SK-N-SH treated with all-trans-retinoic acid at 6 μM for 48 hours (cell line): ENCODE measurements at regions not wholly inside any gene's neighbourhood (a gene's known extent, or its start where the extent isn't known, plus 50 kb on each side); places are given as distances from the start of the nearest gene placed in this dataset.

Experiments
- ATAC-seq: fragments of 200-7000 bp; cut with Tn5 transposase; 3 replicates; pipeline ENCODE4 v1.9.1; 2020; ENCODE audit warnings: mild to moderate bottlenecking, moderate library complexity
- BACH2 ChIP-seq: fragments of 250-450 bp; sonication (Bioruptor Pico); IDR thresholded peaks from 2 replicates; pipeline ENCODE4 v1.9.0; 2021; ENCODE audit warnings: mild to moderate bottlenecking, borderline replicate concordance
- CSRNP3 ChIP-seq: fragments of 250-450 bp; sonication (Bioruptor Pico); IDR thresholded peaks from 2 replicates; pipeline ENCODE4 v1.5.1; 2021; ENCODE audit warnings: mild to moderate bottlenecking, moderate library complexity
- ESRRG ChIP-seq: fragments of 250-450 bp; sonication (Bioruptor Pico); IDR thresholded peaks from 2 replicates; pipeline ENCODE4 v1.6.1; 2021; ENCODE audit warnings: mild to moderate bottlenecking
- GLIS3 ChIP-seq: fragments of 250-450 bp; sonication (Bioruptor Pico); IDR thresholded peaks from 2 replicates; pipeline ENCODE4 v1.5.0; 2020; ENCODE audit warnings: mild to moderate bottlenecking, moderate library complexity
- PATZ1 ChIP-seq: fragments of 250-450 bp; sonication (Bioruptor Pico); IDR thresholded peaks from 2 replicates; pipeline ENCODE4 v1.8.0; 2020; ENCODE audit warnings: mild to moderate bottlenecking, moderate library complexity, borderline replicate concordance
- POU6F1 ChIP-seq: fragments of 250-450 bp; sonication (Bioruptor Pico); IDR thresholded peaks from 2 replicates; pipeline ENCODE4 v1.8.0; 2021; ENCODE audit warnings: low read depth, mild to moderate bottlenecking, moderate library complexity, borderline replicate concordance
- PPARA ChIP-seq: fragments of 250-450 bp; sonication (Bioruptor Pico); IDR thresholded peaks from 2 replicates; pipeline ENCODE4 v1.5.0; 2020; ENCODE audit warnings: mild to moderate bottlenecking, borderline replicate concordance
- RARB ChIP-seq: fragments of 250-450 bp; sonication (Bioruptor Pico); IDR thresholded peaks from 2 replicates; pipeline ENCODE4 v1.8.0; 2021; ENCODE audit warnings: mild to moderate bottlenecking, moderate library complexity
- SNAI2 ChIP-seq: fragments of 250-450 bp; sonication (Bioruptor Pico); IDR thresholded peaks from 2 replicates; pipeline ENCODE4 v1.5.0; 2020; ENCODE audit warnings: mild to moderate bottlenecking, moderate library complexity
- TCF4 ChIP-seq: fragments of 250-450 bp; sonication (Bioruptor Pico); IDR thresholded peaks from 2 replicates; pipeline ENCODE4 v1.8.0; 2021; ENCODE audit warnings: mild to moderate bottlenecking, moderate library complexity, borderline replicate concordance
- TOX ChIP-seq: fragments of 250-450 bp; sonication (Bioruptor Pico); IDR thresholded peaks from 2 replicates; pipeline ENCODE4 v1.8.0; 2021; ENCODE audit warnings: mild to moderate bottlenecking, moderate library complexity, borderline replicate concordance
- TSHZ2 ChIP-seq: fragments of 250-450 bp; sonication (Bioruptor Pico); IDR thresholded peaks from 2 replicates; pipeline ENCODE4 v1.5.0; 2020; ENCODE audit warnings: mild to moderate bottlenecking, moderate library complexity
- ZFP30 ChIP-seq: fragments of 450-650 bp; formaldehyde crosslinking; IDR thresholded peaks from 2 replicates; pipeline ENCODE4 v1.5.0; 2022; ENCODE audit warnings: mild to moderate bottlenecking, moderate library complexity
- ZNF565 ChIP-seq: fragments of 450-650 bp; formaldehyde crosslinking; conservative IDR thresholded peaks from 2 replicates; pipeline ENCODE4 v1.5.0; 2020; ENCODE audit warnings: low read depth, mild to moderate bottlenecking, moderate library complexity
- ZNF8 ChIP-seq: fragments of 450-650 bp; formaldehyde crosslinking; IDR thresholded peaks from 2 replicates; pipeline ENCODE4 v1.5.0; 2020; ENCODE audit warnings: mild to moderate bottlenecking, moderate library complexity

- TF ChIP-seq PPARA (CRISPR knock-in tag) (no peak), SNAI2 (CRISPR knock-in tag) (no peak), CSRNP3 (CRISPR knock-in tag) (no peak), POU6F1 (CRISPR knock-in tag) (no peak), BACH2 (CRISPR knock-in tag) (no peak), TCF4 (CRISPR knock-in tag) (no peak)
- no peak for ATAC-seq
Observed at GRCh38 chr5:4766101-4766500, 374.0 kb upstream of the ADAMTS16 start.

- no peak for ATAC-seq
- TF ChIP-seq GLIS3 (CRISPR knock-in tag) (no peak), ZFP30 (CRISPR knock-in tag) (no peak), TOX (no peak), ZNF8 (CRISPR knock-in tag) (no peak), BACH2 (CRISPR knock-in tag) (no peak), PATZ1 (CRISPR knock-in tag) (no peak)
Observed at GRCh38 chr5:4772591-4772990, 367.5 kb upstream of the ADAMTS16 start.

GRCh38 chr5:4773827-4774317, 366.3 kb upstream of the ADAMTS16 start:
- no peak for ATAC-seq
- no peak for TF ChIP-seq ESRRG (CRISPR knock-in tag)
- TF ChIP-seq ZNF565 (CRISPR knock-in tag) = no peak
- TF ChIP-seq ZNF8 (CRISPR knock-in tag) = no peak
- TF ChIP-seq SNAI2 (CRISPR knock-in tag) = no peak

- ATAC-seq = no peak
- TF ChIP-seq TSHZ2 (no peak), ZNF565 (CRISPR knock-in tag) (no peak)
Observed at GRCh38 chr5:4777435-4777834, 362.7 kb upstream of the ADAMTS16 start.

GRCh38 chr5:4780633-4781032, 359.5 kb upstream of the ADAMTS16 start:
- ATAC-seq = no peak

More at GRCh38 chr5:4780633-4781032, 359.5 kb upstream of the ADAMTS16 start:
- TF ChIP-seq BACH2 (CRISPR knock-in tag) (no peak), TOX (no peak), POU6F1 (CRISPR knock-in tag) (no peak), RARB (CRISPR knock-in tag) (no peak), PPARA (CRISPR knock-in tag) (no peak), TCF4 (CRISPR knock-in tag) (no peak), ZNF565 (CRISPR knock-in tag) (no peak)
